ENCODE measurements at regions not wholly inside any gene's neighbourhood (a gene's known extent, or its start where the extent isn't known, plus 50 kb on each side); places are given as distances from the start of the nearest gene placed in this dataset.

DNA sequence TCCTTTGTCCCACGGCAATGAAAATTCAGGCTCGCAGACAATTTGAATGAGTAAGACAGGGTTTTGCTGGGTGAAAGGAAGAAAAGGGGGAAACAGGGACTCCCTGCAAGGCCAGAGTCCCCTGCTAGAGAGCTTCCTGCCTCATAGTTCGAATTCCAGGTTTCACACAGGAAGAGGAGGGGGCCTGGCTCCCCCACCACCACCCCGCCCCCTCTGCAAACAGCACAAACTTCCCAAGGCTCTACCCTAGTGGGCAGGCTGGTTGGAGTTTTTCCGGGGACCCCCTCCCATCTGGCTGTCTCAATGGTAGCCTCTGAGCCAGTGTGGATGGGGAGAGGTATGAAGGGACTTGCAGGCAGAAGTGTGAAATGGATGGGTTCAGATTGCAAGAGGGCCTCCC lies 57.4 kb upstream of the NEBL start:
- Histone ChIP-seq H3K27me3 (ENCODE audit: control insufficient read depth in 2 of 2, insufficient read depth in 1 of 2, low read length in 1 of 2) (no peaks in the 10 kb centered on the region), H3K4me1 (ENCODE audit: control insufficient read depth in 2 of 2, insufficient read depth in 2 of 2, low read length in 2 of 2) (no peaks in the 10 kb centered on the region), H3K27ac (ENCODE audit: low read depth in 1 of 2, low read length in 1 of 2) (no peak overlapping the region), H3K4me3 (ENCODE audit: low read length in 2 of 2) (no peak overlapping the region), H3K36me3 (ENCODE audit: control insufficient read depth in 2 of 2, insufficient read depth in 2 of 2, low read length in 1 of 2) (no peaks in the 10 kb centered on the region), H3K9me3 (ENCODE audit: control insufficient read depth in 2 of 2, insufficient read depth in 1 of 2, low read length in 1 of 2) (peaks cover 0 to 5% of the 10 kb centered on the region in 2 donors)
- WGBS = 86% methylated on average over 5 of the region's 5 CpGs
- no peak for DNase-seq (ENCODE audit: low read depth in 6 of 9, low spot score in 9 of 9)

DNA sequence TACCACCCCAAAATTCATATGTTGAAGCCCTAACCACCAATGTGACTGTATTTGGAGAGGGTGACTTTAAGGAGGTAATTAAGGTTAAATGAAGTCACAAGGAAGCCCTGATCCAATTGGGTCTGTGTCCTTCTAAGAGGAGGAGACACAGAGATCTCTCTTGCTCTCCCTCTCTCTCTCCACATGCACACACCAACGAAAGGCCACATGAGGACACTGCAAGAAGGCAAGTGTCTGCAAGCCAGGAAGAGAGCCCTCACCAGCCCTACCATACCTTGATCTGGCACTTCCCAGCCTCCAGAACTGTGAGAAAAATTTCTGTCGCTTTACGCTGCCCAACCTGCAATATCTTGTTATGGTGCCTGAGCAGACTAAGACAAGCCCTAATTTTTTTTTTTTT lies 56.0 kb upstream of the NEBL start:
- H3K9me3 ChIP-seq (ENCODE audit: control insufficient read depth in 2 of 2, insufficient read depth in 1 of 2, low read length in 1 of 2) = peaks cover 0 to 5% of the 10 kb centered on the region in 2 donors
- 96% methylated on average over 3 of the region's 3 CpGs for WGBS
- H3K27ac ChIP-seq (ENCODE audit: low read depth in 1 of 2, low read length in 1 of 2) = no peak overlapping the region

DNA sequence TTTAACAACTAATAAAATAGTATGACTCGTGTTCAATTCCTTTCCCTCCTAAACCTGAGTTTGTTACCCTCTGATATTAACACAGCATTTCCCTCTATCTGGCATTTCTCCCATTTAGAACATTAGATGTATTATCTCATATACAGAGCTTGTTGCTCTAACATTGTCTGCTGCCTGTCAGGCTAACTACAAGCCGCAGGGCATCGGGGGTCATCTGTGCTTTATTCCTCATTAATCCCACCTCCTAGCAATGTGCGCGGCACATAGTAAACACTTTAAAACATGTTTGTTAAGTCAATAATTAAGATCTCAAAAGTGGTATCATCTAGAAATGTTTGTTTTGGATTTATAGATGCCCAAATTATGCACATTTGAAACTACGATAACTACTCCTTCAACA lies 52.9 kb upstream of the NEBL start:
- WGBS = 96% methylated on average over 6 of the region's 6 CpGs
- Histone ChIP-seq H3K27me3 (ENCODE audit: control insufficient read depth in 2 of 2, insufficient read depth in 1 of 2, low read length in 1 of 2) (no peaks in the 10 kb centered on the region), H3K4me1 (ENCODE audit: control insufficient read depth in 2 of 2, insufficient read depth in 2 of 2, low read length in 2 of 2) (no peaks in the 10 kb centered on the region), H3K9me3 (ENCODE audit: control insufficient read depth in 2 of 2, insufficient read depth in 1 of 2, low read length in 1 of 2) (peaks cover 0 to 5% of the 10 kb centered on the region in 2 donors), H3K27ac (ENCODE audit: low read depth in 1 of 2, low read length in 1 of 2) (no peak overlapping the region), H3K4me3 (ENCODE audit: low read length in 2 of 2) (no peak overlapping the region), H3K36me3 (ENCODE audit: control insufficient read depth in 2 of 2, insufficient read depth in 2 of 2, low read length in 1 of 2) (no peaks in the 10 kb centered on the region)
- no peak for DNase-seq (ENCODE audit: low read depth in 6 of 9, low spot score in 9 of 9)

More for the DNA sequence above, 56.0 kb upstream of the NEBL start:
- Histone ChIP-seq H3K36me3 (ENCODE audit: control insufficient read depth in 2 of 2, insufficient read depth in 2 of 2, low read length in 1 of 2) (no peaks in the 10 kb centered on the region), H3K4me3 (ENCODE audit: low read length in 2 of 2) (no peak overlapping the region), H3K4me1 (ENCODE audit: control insufficient read depth in 2 of 2, insufficient read depth in 2 of 2, low read length in 2 of 2) (no peaks in the 10 kb centered on the region), H3K27me3 (ENCODE audit: control insufficient read depth in 2 of 2, insufficient read depth in 1 of 2, low read length in 1 of 2) (no peaks in the 10 kb centered on the region)
- DNase-seq (ENCODE audit: low read depth in 6 of 9, low spot score in 9 of 9) = no peak

DNA sequence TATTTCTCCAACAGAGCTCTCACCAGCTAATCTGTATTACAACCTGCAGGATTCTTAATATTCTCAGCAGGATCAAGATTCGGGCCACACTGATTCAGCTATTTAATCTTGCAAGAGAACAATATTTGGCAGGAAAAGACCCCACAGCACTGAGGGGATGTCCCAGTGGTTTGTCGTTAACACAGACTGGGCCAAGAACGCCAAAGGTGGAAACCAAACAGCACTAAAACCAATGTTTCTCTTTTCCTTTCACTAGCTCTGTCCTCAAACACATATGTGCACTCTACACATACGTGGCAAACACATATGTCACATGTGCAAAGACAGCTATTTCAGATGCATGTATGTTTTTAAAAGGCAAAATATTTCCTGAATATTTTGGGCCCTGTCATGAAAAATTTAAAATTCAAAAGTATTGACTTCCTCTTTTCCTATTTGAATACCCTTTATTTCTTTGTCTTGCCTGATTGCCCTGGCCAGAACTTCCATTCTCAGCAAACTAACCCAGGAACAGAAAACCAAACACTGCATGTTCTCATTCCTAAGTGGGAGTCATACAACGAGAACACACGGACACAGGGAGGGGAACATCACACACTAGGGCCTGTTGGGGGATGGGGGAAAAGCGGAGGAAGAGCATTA lies 51.7 kb upstream of the NEBL start:
- 78% methylated on average over 7 of the region's 7 CpGs for WGBS
- Histone ChIP-seq H3K4me1 (ENCODE audit: control insufficient read depth in 2 of 2, insufficient read depth in 2 of 2, low read length in 2 of 2) (no peaks in the 10 kb centered on the region), H3K27me3 (ENCODE audit: control insufficient read depth in 2 of 2, insufficient read depth in 1 of 2, low read length in 1 of 2) (no peaks in the 10 kb centered on the region), H3K36me3 (ENCODE audit: control insufficient read depth in 2 of 2, insufficient read depth in 2 of 2, low read length in 1 of 2) (no peaks in the 10 kb centered on the region), H3K4me3 (ENCODE audit: low read length in 2 of 2) (no peak overlapping the region), H3K27ac (ENCODE audit: low read depth in 1 of 2, low read length in 1 of 2) (no peak overlapping the region), H3K9me3 (ENCODE audit: control insufficient read depth in 2 of 2, insufficient read depth in 1 of 2, low read length in 1 of 2) (no peaks in the 10 kb centered on the region)
- no peak for DNase-seq (ENCODE audit: low read depth in 6 of 9, low spot score in 9 of 9)

Measured in thymus (tissue), 11 donors.